ENCODE measurements at regions not wholly inside any gene's neighbourhood (a gene's known extent, or its start where the extent isn't known, plus 50 kb on each side); places are given as distances from the start of the nearest gene placed in this dataset.

- Histone ChIP-seq H3K9ac (ENCODE audit: insufficient read depth in 1 of 2, low read depth in 2 of 2, low read length in 2 of 2) (no peak overlapping the region), H4K20me1 (replicated peaks; ENCODE audit: control insufficient read depth, insufficient read depth, low read length) (no peaks in the 10 kb centered on the region), H3K27ac (ENCODE audit: extremely low read depth, low read depth, low read length) (no peak overlapping the region), H3K4me1 (replicated peaks in 1 of 2; ENCODE audit: control insufficient read depth in 2 of 2, insufficient read depth in 2 of 2, low read length in 2 of 2) (no peaks in the 10 kb centered on the region), H3K36me3 (ENCODE audit: control insufficient read depth, insufficient read depth, low read length) (no peaks in the 10 kb centered on the region), H2AFZ (ENCODE audit: low read depth, low read length) (0 out of 2 replicates have a peak overlapping the region, but pooled peaks have one; percentile 9), H3K9me1 (ENCODE audit: control insufficient read depth, insufficient read depth, low read length) (no peaks in the 10 kb centered on the region), H3K27me3 (ENCODE audit: control insufficient read depth in 2 of 2, insufficient read depth in 2 of 2, low read length in 2 of 2) (no peaks in the 10 kb centered on the region), H3K4me2 (ENCODE audit: insufficient read depth, low read length) (peak overlapping the region; percentile 43; the same call in 1 of the 2 replicates), H3K9me3 (replicated peaks; ENCODE audit: control insufficient read depth, insufficient read depth, low read depth, low read length) (no peaks in the 10 kb centered on the region), H3K79me2 (ENCODE audit: control insufficient read depth, insufficient read depth, low read length) (no peaks in the 10 kb centered on the region), H3K4me3 (no peak overlapping the region)
- DNase-seq (ENCODE audit: extremely low read depth in 1 of 4, low spot score in 3 of 4) (no peak), ATAC-seq (no peak), FAIRE-seq (no peak)
- in situ Hi-C loops (cut with MboI) = no loop called here
- intact Hi-C loops (cut with micrococcal nuclease) = no loop called here
- no TSS peak for BruUV-seq (replicated peaks)
- 0% methylated on average over 4 of the region's 4 CpGs for WGBS (ENCODE audit: insufficient coverage, low coverage, missing lambda C conversion rate)
- POLR2A ChIA-PET = no interaction called here
- CTCF ChIA-PET (ENCODE audit: low intra/inter-chr PET ratio) = no interaction called here
- TF ChIP-seq TOE1 (IDR thresholded peaks at IDR 0.05; ENCODE audit: borderline replicate concordance) (no peak), TOE1 (CRISPR knock-in tag; IDR thresholded peaks at IDR 0.05; ENCODE audit: borderline replicate concordance, low read depth) (no peak), TAF1 (IDR thresholded peaks at IDR 0.05; ENCODE audit: control insufficient read depth, extremely low read depth, insufficient read depth, low read length, severe bottlenecking) (no peak), ZBTB11 (CRISPR knock-in tag; IDR thresholded peaks at IDR 0.05) (no peak), POLR2G (IDR thresholded peaks at IDR 0.05; ENCODE audit: low read depth, low read length) (no peak), SMARCB1 (IDR thresholded peaks at IDR 0.05; ENCODE audit: insufficient read length, low read depth) (no peak), ZNF639 (CRISPR knock-in tag; conservative IDR thresholded peaks at IDR 0.05 in 1 of 2, IDR thresholded peaks at IDR 0.05 in 1 of 2) (no peak), CSDE1 (IDR thresholded peaks at IDR 0.05) (no peak), ARID2 (IDR thresholded peaks at IDR 0.05) (no peak)
- TF ChIP-seq, protein P1, sequence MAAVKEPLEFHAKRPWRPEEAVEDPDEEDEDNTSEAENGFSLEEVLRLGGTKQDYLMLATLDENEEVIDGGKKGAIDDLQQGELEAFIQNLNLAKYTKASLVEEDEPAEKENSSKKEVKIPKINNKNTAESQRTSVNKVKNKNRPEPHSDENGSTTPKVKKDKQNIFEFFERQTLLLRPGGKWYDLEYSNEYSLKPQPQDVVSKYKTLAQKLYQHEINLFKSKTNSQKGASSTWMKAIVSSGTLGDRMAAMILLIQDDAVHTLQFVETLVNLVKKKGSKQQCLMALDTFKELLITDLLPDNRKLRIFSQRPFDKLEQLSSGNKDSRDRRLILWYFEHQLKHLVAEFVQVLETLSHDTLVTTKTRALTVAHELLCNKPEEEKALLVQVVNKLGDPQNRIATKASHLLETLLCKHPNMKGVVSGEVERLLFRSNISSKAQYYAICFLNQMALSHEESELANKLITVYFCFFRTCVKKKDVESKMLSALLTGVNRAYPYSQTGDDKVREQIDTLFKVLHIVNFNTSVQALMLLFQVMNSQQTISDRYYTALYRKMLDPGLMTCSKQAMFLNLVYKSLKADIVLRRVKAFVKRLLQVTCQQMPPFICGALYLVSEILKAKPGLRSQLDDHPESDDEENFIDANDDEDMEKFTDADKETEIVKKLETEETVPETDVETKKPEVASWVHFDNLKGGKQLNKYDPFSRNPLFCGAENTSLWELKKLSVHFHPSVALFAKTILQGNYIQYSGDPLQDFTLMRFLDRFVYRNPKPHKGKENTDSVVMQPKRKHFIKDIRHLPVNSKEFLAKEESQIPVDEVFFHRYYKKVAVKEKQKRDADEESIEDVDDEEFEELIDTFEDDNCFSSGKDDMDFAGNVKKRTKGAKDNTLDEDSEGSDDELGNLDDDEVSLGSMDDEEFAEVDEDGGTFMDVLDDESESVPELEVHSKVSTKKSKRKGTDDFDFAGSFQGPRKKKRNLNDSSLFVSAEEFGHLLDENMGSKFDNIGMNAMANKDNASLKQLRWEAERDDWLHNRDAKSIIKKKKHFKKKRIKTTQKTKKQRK (IDR thresholded peaks at IDR 0.05; ENCODE audit: borderline replicate concordance, low read depth, low read length) = no peak
Observed at GRCh38 chr11:92875473-92875872, 94.0 kb upstream of the MTNR1B start.

Data from K562 (cell line).